WTC11 (cell line): ENCODE measurements at regions not wholly inside any gene's neighbourhood (a gene's known extent, or its start where the extent isn't known, plus 50 kb on each side); places are given as distances from the start of the nearest gene placed in this dataset.

Experiments used
- ATAC-seq: fragments of 200-7000 bp; cut with Tn5 transposase; 2 replicates; pipeline ENCODE4 v1.10.0; 2021; ENCODE audit warnings: mild to moderate bottlenecking, moderate library complexity
- CTCF ChIA-PET: fragments of 300-600 bp; sonication (Branson Sonifier 250); formaldehyde crosslinking; loops from one replicate; lab custom pipeline; 2021; ENCODE audit warnings: antibody characterized with exemption; lab: Charles Lee
- POLR2A ChIA-PET: fragments of 350-600 bp; sonication (Branson Sonifier 250); formaldehyde crosslinking; loops from one replicate; lab custom pipeline; 2021; ENCODE audit warnings: antibody characterized with exemption; lab: Charles Lee
- DNase-seq: peaks from one replicate; pipeline ENCODE4 v3.0.0; 2021; ENCODE audit warnings: low spot score
- H3K27ac Mint-ChIP-seq: 2 replicates; pipeline ENCODE4 v1.8.0; 2021; ENCODE audit warnings: mixed read lengths
- H3K27me3 Mint-ChIP-seq: 2 replicates; pipeline ENCODE4 v1.8.0; 2021; ENCODE audit warnings: low read depth, mild to moderate bottlenecking, moderate library complexity, mixed read lengths
- H3K36me3 Mint-ChIP-seq: 2 replicates; pipeline ENCODE4 v1.8.0; 2021; ENCODE audit warnings: mixed read lengths
- H3K4me1 Mint-ChIP-seq: 2 replicates; pipeline ENCODE4 v1.8.0; 2022; ENCODE audit warnings: mixed read lengths
- H3K4me3 Mint-ChIP-seq: 2 replicates; pipeline ENCODE4 v1.8.0; 2021; ENCODE audit warnings: mild to moderate bottlenecking, moderate library complexity, mixed read lengths
- H3K9me3 Mint-ChIP-seq: 2 replicates; pipeline ENCODE4 v1.8.0; 2021; ENCODE audit warnings: mixed read lengths
- AFF4 ChIP-seq: sonication (generic); formaldehyde crosslinking; IDR thresholded peaks from 2 replicates; pipeline ENCODE4 v1.8.1; 2023; ENCODE audit warnings: mild to moderate bottlenecking, missing genetic modification reagents, borderline replicate concordance
- CBFB ChIP-seq: sonication (generic); formaldehyde crosslinking; IDR thresholded peaks from 2 replicates; pipeline ENCODE4 v1.8.1; 2022; ENCODE audit warnings: mild to moderate bottlenecking, low read depth, missing genetic modification reagents
- ETV6 ChIP-seq: sonication (generic); formaldehyde crosslinking; IDR thresholded peaks from 2 replicates; pipeline ENCODE4 v1.8.1; 2022; ENCODE audit warnings: mild to moderate bottlenecking, missing genetic modification reagents
- GABPB1 ChIP-seq: sonication (generic); formaldehyde crosslinking; IDR thresholded peaks from 2 replicates; pipeline ENCODE4 v1.8.1; 2023; ENCODE audit warnings: mild to moderate bottlenecking, missing genetic modification reagents
- NFE2L1 ChIP-seq: sonication (generic); formaldehyde crosslinking; IDR thresholded peaks from 2 replicates; pipeline ENCODE4 v1.8.1; 2023; ENCODE audit warnings: missing genetic modification reagents
- RORB ChIP-seq: fragments of 250-450 bp; sonication (Bioruptor Pico); IDR thresholded peaks from 2 replicates; pipeline ENCODE4 v1.9.0; 2021; ENCODE audit warnings: mild to moderate bottlenecking
- SMAD4 ChIP-seq: sonication (generic); formaldehyde crosslinking; IDR thresholded peaks from 2 replicates; pipeline ENCODE4 v1.8.0; 2022; ENCODE audit warnings: mild to moderate bottlenecking, missing genetic modification reagents
- SP1 ChIP-seq: sonication (generic); formaldehyde crosslinking; conservative IDR thresholded peaks from 2 replicates; pipeline ENCODE4 v1.8.1; 2022; ENCODE audit warnings: missing genetic modification reagents
- TEAD4 ChIP-seq: sonication (generic); formaldehyde crosslinking; IDR thresholded peaks from 2 replicates; pipeline ENCODE4 v1.8.0; 2022; ENCODE audit warnings: mild to moderate bottlenecking, missing genetic modification reagents
- ZBTB21 ChIP-seq: sonication (generic); formaldehyde crosslinking; IDR thresholded peaks from 2 replicates; pipeline ENCODE4 v1.8.1; 2023; ENCODE audit warnings: mild to moderate bottlenecking, missing genetic modification reagents, borderline replicate concordance
- ZNF232 ChIP-seq: sonication (generic); formaldehyde crosslinking; IDR thresholded peaks from 2 replicates; pipeline ENCODE4 v1.8.0; 2022; ENCODE audit warnings: mild to moderate bottlenecking, missing genetic modification reagents
- ZNF281 ChIP-seq: sonication (generic); formaldehyde crosslinking; IDR thresholded peaks from 2 replicates; pipeline ENCODE4 v1.8.0; 2023; ENCODE audit warnings: mild to moderate bottlenecking, missing genetic modification reagents
- ZNF396 ChIP-seq: fragments of 250-450 bp; sonication (Bioruptor Pico); IDR thresholded peaks from 2 replicates; pipeline ENCODE4 v1.8.0; 2021; ENCODE audit warnings: mild to moderate bottlenecking, moderate library complexity, borderline replicate concordance
- ZNF416 ChIP-seq: fragments of 250-450 bp; sonication (Bioruptor Pico); IDR thresholded peaks from 2 replicates; pipeline ENCODE4 v1.9.0; 2021; ENCODE audit warnings: mild to moderate bottlenecking, inconsistent platforms
- ZNF671 ChIP-seq: fragments of 250-450 bp; sonication (Bioruptor Pico); IDR thresholded peaks from 2 replicates; pipeline ENCODE4 v1.8.0; 2021; ENCODE audit warnings: mild to moderate bottlenecking
- TF ChIP-seq, protein P1 (sequence below): sonication (generic); formaldehyde crosslinking; IDR thresholded peaks from 2 replicates; pipeline ENCODE4 v1.8.1; 2023; ENCODE audit warnings: mild to moderate bottlenecking, missing genetic modification reagents, moderate library complexity
- TF ChIP-seq, protein P2 (sequence below): fragments of 250-450 bp; sonication (Bioruptor Pico); conservative IDR thresholded peaks from 2 replicates; pipeline ENCODE4 v1.9.0; 2021; ENCODE audit warnings: mild to moderate bottlenecking
- TF ChIP-seq, protein P3 (sequence below): fragments of 200-600 bp; IDR thresholded peaks from 2 replicates; pipeline ENCODE4 v1.8.0; 2022; ENCODE audit warnings: antibody characterized with exemption
- TF ChIP-seq, protein P4 (sequence below): sonication (generic); formaldehyde crosslinking; conservative IDR thresholded peaks from 2 replicates; pipeline ENCODE4 v1.8.1; 2022; ENCODE audit warnings: mild to moderate bottlenecking, missing genetic modification reagents

GRCh38 chr1:73176902-73177301 is 894.6 kb upstream of the NEGR1 start:
- no peaks in the 10 kb centered on the region; the same call in 1 of the 2 replicates for H3K36me3 Mint-ChIP-seq
- no peaks in the 10 kb centered on the region for H3K27me3 Mint-ChIP-seq
- peak; percentile 45 for ATAC-seq
- H3K9me3 Mint-ChIP-seq: peaks cover 6% of the 10 kb centered on the region; the same call in 1 of the 2 replicates
- ChIA-PET CTCF (no interaction called here), POLR2A (no interaction called here)
- DNase-seq: no peak
- no peak overlapping the region for H3K27ac Mint-ChIP-seq
- H3K4me3 Mint-ChIP-seq: no peak overlapping the region
- peaks cover 9% of the 10 kb centered on the region for H3K4me1 Mint-ChIP-seq
- TF ChIP-seq, protein P1, sequence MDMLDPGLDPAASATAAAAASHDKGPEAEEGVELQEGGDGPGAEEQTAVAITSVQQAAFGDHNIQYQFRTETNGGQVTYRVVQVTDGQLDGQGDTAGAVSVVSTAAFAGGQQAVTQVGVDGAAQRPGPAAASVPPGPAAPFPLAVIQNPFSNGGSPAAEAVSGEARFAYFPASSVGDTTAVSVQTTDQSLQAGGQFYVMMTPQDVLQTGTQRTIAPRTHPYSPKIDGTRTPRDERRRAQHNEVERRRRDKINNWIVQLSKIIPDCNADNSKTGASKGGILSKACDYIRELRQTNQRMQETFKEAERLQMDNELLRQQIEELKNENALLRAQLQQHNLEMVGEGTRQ (CRISPR knock-in tag): 0 out of 2 replicates have a peak, but pooled peaks have one; percentile 18
- no peak for TF ChIP-seq AFF4 (CRISPR knock-in tag)

DNA sequence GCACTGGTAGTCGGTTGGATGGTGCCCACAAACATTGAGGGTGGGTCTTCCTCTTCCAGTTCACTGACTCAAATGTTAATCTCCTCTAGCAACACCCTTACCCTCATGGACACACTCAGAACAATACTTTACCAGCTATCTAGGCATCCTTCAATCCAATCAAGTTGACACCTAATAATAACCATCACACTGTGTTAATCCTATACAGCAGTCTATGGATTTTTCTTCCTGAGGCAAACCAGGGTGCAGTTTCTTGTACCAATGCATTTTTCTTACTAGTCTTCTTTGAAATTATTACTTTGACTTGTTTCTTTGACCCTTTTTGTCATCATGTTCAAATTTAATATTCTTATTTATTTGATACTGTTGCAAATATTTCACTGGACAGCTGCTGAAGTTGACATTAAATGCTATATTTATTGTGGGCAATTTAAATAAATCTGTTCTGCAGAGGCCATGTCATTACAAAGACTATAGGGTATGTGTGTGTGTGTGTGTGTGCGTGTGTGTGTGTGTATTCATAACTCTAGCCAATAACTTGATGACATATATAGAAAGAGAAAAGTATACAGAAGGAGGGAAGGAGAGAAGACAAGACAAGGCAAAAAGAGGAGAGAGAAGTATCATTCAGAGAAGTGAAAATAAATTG is 884.8 kb upstream of the NEGR1 start:
- Mint-ChIP-seq H3K4me1 (peaks cover 8% of the 10 kb centered on the region), H3K4me3 (no peak overlapping the region), H3K27me3 (no peaks in the 10 kb centered on the region), H3K36me3 (no peaks in the 10 kb centered on the region), H3K9me3 (no peaks in the 10 kb centered on the region), H3K27ac (no peak overlapping the region)
- ATAC-seq: no peak
- no peak for TF ChIP-seq ZBTB21 (CRISPR knock-in tag)
- TF ChIP-seq, protein P1 (CRISPR knock-in tag): no peak
- no peak for TF ChIP-seq TEAD4
- TF ChIP-seq ETV6: no peak
- no peak for TF ChIP-seq NFE2L1 (CRISPR knock-in tag)
- TF ChIP-seq, protein P2, sequence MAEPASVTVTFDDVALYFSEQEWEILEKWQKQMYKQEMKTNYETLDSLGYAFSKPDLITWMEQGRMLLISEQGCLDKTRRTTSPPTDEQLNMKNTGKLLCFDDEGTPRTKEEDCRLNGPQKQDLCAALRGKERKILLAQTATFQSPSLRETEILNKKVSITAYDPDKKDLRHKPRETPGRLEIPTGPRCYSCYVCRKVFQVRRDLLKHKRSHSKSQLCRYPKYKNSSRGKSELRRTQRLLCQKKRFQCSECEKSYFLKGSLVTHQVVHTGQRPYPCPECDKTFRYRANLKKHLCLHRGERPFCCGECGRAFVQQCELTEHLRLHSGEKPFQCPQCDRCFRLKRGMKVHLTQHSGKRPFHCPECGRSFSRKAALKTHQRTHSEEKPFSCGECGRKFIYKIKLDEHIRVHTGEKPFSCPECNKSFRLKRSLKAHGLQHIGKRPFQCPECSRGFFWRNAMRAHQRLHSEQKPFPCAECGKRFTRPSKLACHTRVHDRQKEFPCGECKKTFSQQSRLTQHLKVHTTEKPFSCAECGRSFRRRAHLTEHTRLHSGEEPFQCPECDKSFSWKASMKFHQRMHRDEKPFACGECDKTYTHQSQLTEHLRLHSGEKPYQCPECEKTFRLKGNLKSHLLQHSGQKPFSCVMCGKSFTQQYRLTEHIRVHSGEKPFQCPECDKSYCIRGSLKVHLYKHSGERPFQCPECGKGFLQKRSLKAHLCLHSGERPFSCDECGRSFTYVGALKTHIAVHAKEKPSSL (CRISPR knock-in tag): no peak
- CTCF ChIA-PET: no interaction called here
- no peak for DNase-seq
- POLR2A ChIA-PET: interaction anchor here (0.6 kb wide), 1 partner anchor 10 kb away, joined by 7 read pairs; no protein-coding TSS in a partner anchor

DNA sequence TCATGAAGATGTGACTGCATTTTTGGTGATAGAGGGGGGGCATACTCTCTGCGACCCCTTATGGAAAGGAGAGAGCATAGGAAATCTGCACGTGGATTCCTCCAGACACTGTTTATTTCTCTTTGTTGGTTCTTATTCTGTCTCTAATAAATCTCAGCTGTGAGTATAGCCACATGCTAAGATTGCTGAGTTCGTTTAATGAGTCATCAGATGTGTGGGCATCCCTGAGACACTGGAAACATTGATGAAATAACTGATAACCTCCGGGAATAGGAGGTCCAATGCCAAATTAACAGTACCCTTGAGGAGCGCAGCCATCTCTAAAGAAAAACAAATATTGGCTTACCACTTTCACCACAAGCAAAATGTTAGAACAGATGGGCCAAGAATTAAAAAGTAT is 880.2 kb upstream of the NEGR1 start:
- POLR2A ChIA-PET: no interaction called here
- no peaks in the 10 kb centered on the region for H3K27me3 Mint-ChIP-seq

More for the DNA sequence above, 880.2 kb upstream of the NEGR1 start:
- no peak for DNase-seq
- no peak overlapping the region for H3K4me3 Mint-ChIP-seq
- peaks cover 4% of the 10 kb centered on the region; the same call in 1 of the 2 replicates for H3K4me1 Mint-ChIP-seq
- no peak overlapping the region for H3K27ac Mint-ChIP-seq
- ATAC-seq: no peak
- H3K9me3 Mint-ChIP-seq: no peaks in the 10 kb centered on the region
- H3K36me3 Mint-ChIP-seq: no peaks in the 10 kb centered on the region
- CTCF ChIA-PET: no interaction called here
- no peak for TF ChIP-seq ZNF416
- TF ChIP-seq, protein P3, sequence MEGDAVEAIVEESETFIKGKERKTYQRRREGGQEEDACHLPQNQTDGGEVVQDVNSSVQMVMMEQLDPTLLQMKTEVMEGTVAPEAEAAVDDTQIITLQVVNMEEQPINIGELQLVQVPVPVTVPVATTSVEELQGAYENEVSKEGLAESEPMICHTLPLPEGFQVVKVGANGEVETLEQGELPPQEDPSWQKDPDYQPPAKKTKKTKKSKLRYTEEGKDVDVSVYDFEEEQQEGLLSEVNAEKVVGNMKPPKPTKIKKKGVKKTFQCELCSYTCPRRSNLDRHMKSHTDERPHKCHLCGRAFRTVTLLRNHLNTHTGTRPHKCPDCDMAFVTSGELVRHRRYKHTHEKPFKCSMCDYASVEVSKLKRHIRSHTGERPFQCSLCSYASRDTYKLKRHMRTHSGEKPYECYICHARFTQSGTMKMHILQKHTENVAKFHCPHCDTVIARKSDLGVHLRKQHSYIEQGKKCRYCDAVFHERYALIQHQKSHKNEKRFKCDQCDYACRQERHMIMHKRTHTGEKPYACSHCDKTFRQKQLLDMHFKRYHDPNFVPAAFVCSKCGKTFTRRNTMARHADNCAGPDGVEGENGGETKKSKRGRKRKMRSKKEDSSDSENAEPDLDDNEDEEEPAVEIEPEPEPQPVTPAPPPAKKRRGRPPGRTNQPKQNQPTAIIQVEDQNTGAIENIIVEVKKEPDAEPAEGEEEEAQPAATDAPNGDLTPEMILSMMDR: no peak
- no peak for TF ChIP-seq ZNF281 (CRISPR knock-in tag)
- TF ChIP-seq CBFB (CRISPR knock-in tag): no peak
- TF ChIP-seq, protein P4, sequence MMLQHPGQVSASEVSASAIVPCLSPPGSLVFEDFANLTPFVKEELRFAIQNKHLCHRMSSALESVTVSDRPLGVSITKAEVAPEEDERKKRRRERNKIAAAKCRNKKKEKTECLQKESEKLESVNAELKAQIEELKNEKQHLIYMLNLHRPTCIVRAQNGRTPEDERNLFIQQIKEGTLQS (CRISPR knock-in tag): no peak
- TF ChIP-seq SMAD4 (CRISPR knock-in tag): no peak
- no peak for TF ChIP-seq RORB (CRISPR knock-in tag)
- TF ChIP-seq GABPB1 (CRISPR knock-in tag): no peak
- no peak for TF ChIP-seq SP1
- no peak for TF ChIP-seq ZNF232
- TF ChIP-seq ZNF671: no peak
- no peak for TF ChIP-seq ZNF396
